ENCODE measurements at regions not wholly inside any gene's neighbourhood (a gene's known extent, or its start where the extent isn't known, plus 50 kb on each side); places are given as distances from the start of the nearest gene placed in this dataset.

DNA sequence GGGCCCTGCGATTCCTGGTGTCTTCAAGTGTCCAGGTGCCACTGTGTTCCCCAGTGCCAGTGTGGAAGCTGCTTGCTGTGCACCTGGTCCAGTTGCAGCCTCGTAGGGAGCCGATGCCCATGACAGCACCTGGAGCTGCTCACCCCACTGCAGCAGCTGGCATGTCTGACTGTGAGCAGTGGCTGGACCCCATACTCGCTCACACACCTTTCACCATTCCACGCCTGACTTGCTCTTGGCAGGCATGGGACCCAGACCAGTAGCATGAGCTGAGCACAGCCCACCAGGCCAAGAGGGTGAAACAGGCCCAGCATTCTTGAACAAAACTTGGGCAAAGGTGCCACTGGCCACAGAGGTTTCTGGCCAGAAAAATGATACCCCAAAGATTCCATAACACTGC is 124.5 kb upstream of the THY1 start:
- DNase-seq (ENCODE audit: low spot score) (no peak), ATAC-seq (ENCODE audit: low read depth) (no peak)
- Histone ChIP-seq H3K27me3 (ENCODE audit: insufficient read depth, poor library complexity, severe bottlenecking) (no peaks in the 10 kb centered on the region), H3K4me3 (ENCODE audit: severe bottlenecking) (no peak overlapping the region), H3K27ac (ENCODE audit: poor library complexity, severe bottlenecking) (no peak overlapping the region), H3K9me3 (ENCODE audit: severe bottlenecking) (peaks cover 3% of the 10 kb centered on the region), H3K36me3 (ENCODE audit: low read depth) (no peaks in the 10 kb centered on the region), H3K4me1 (ENCODE audit: insufficient read depth, poor library complexity, severe bottlenecking) (no peaks in the 10 kb centered on the region)
- TF ChIP-seq, protein P1, sequence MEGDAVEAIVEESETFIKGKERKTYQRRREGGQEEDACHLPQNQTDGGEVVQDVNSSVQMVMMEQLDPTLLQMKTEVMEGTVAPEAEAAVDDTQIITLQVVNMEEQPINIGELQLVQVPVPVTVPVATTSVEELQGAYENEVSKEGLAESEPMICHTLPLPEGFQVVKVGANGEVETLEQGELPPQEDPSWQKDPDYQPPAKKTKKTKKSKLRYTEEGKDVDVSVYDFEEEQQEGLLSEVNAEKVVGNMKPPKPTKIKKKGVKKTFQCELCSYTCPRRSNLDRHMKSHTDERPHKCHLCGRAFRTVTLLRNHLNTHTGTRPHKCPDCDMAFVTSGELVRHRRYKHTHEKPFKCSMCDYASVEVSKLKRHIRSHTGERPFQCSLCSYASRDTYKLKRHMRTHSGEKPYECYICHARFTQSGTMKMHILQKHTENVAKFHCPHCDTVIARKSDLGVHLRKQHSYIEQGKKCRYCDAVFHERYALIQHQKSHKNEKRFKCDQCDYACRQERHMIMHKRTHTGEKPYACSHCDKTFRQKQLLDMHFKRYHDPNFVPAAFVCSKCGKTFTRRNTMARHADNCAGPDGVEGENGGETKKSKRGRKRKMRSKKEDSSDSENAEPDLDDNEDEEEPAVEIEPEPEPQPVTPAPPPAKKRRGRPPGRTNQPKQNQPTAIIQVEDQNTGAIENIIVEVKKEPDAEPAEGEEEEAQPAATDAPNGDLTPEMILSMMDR (IDR thresholded peaks at IDR 0.05; ENCODE audit: poor library complexity, severe bottlenecking): no peak

DNA sequence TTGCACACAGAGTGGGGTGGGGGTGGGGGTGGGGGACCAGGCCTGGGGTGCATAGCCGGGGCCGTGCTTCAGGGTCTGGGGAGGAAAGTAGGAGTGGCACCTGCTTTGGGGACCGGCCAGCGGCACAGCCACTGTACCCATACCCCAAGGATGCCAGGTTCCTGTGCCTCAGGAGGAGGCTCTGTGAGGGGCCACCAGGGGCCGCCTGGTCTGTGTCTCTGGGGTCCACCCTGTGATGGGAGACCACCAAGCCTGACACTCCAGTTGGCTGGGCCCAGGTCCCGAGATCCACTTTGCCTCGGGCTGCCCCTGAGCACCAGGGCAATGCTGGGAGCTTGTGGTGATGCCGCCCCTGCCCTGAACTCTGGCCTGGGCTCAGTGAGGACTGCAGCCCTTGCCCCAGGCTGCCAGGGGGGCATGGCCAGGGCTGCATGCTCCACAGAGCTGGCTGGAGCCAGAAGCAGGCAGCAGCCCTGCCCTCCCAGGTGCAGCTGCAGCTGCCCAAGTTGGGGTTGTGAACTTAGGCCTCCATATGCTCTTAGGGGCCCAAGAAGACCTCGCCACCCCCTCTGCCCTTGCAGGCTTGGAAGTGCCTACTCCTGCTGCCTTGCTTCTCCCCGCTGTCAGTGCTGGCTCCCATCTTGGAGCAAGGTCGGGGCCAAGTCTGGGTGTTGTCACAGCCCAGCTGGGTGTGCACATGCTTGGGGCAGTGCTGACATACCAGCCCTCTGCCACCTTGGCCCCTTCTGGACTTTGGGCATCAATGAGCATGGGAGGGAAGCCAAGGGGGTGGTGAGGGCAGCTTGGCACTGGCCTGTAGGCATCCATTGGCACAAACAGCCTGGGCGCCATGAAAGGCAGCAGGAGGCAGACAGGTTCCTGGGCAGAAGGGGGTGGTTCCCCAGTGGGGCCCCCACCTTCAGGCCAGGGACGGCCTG is 123.3 kb upstream of the THY1 start:
- H3K4me3 ChIP-seq (ENCODE audit: severe bottlenecking): no peak overlapping the region
- H3K9me3 ChIP-seq (ENCODE audit: severe bottlenecking): peaks cover 3% of the 10 kb centered on the region
- DNase-seq (ENCODE audit: low spot score): no peak
- no peaks in the 10 kb centered on the region for H3K36me3 ChIP-seq (ENCODE audit: low read depth)
- no peaks in the 10 kb centered on the region for H3K27me3 ChIP-seq (ENCODE audit: insufficient read depth, poor library complexity, severe bottlenecking)
- no peak overlapping the region for H3K27ac ChIP-seq (ENCODE audit: poor library complexity, severe bottlenecking)
- H3K4me1 ChIP-seq (ENCODE audit: insufficient read depth, poor library complexity, severe bottlenecking): no peaks in the 10 kb centered on the region
- no peak for ATAC-seq (ENCODE audit: low read depth)
- TF ChIP-seq, protein P1 (IDR thresholded peaks at IDR 0.05; ENCODE audit: poor library complexity, severe bottlenecking): no peak

DNA sequence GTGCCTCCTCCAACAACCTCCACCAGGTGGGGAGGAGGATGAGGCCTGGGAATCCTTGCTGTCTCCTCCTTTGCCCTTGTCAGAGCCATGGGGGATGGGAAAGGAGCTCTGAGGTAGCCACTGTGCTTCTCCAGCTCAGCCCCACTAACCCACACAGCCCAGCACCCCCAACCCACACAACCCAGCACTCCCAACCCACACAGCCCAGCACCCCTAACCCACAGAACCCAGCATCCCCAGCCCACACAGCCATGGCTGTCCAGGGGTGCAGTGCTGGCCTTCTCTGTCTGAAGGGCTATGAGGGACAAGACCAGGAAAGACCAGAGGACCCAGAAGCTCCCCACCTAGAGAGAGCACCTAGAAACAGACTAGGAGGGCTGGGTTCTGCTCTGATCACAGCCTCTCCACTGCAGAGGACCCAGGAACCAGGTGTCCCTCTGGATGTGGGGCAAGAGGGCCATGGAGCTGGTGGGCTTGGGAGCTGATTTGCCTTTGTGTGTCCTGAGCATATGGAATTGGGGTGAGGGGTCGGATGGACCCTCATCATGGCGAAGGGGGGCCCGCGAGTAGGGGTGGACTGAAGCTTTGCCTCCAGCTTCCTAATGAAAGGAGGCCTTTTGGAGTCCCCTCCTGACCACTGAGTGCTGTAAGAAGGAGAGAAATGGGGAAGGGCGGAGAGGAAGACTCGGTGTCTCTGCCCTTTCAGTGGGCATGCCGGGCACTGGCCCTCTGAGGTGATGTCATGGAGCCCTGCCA is 117.6 kb upstream of the THY1 start:
- no peak for DNase-seq (ENCODE audit: low spot score)
- no peaks in the 10 kb centered on the region for H3K4me1 ChIP-seq (ENCODE audit: insufficient read depth, poor library complexity, severe bottlenecking)
- no peaks in the 10 kb centered on the region for H3K27me3 ChIP-seq (ENCODE audit: insufficient read depth, poor library complexity, severe bottlenecking)
- no peak overlapping the region for H3K4me3 ChIP-seq (ENCODE audit: severe bottlenecking)
- H3K36me3 ChIP-seq (ENCODE audit: low read depth): no peaks in the 10 kb centered on the region
- ATAC-seq (ENCODE audit: low read depth): no peak
- TF ChIP-seq, protein P1 (IDR thresholded peaks at IDR 0.05; ENCODE audit: poor library complexity, severe bottlenecking): no peak
- no peak overlapping the region for H3K27ac ChIP-seq (ENCODE audit: poor library complexity, severe bottlenecking)
- no peaks in the 10 kb centered on the region for H3K9me3 ChIP-seq (ENCODE audit: severe bottlenecking)

DNA sequence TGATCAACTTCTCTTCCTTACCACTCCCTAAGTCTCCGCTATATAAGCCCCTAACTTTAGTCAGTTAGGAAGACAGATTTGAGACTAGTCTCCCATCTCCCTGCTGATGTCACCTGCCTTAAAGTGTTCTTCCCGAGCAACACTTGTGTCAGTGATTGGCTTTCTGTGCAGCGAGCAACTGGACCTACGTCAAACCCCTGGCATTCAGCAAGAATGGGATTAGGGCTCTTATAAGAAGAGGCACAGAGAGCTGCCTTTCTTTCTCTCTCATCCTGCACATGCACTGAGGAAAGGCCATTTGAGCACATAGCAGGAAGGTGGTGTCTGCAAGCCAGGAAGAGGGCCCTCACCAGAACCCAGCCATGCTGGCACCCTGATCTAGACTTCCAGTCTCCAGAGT is 116.6 kb upstream of the THY1 start:
- no peaks in the 10 kb centered on the region for H3K36me3 ChIP-seq (ENCODE audit: low read depth)
- H3K4me3 ChIP-seq (ENCODE audit: severe bottlenecking): no peak overlapping the region
- TF ChIP-seq, protein P1 (IDR thresholded peaks at IDR 0.05; ENCODE audit: poor library complexity, severe bottlenecking): no peak
- H3K9me3 ChIP-seq (ENCODE audit: severe bottlenecking): no peaks in the 10 kb centered on the region
- no peak overlapping the region for H3K27ac ChIP-seq (ENCODE audit: poor library complexity, severe bottlenecking)
- DNase-seq (ENCODE audit: low spot score) (no peak), ATAC-seq (ENCODE audit: low read depth) (no peak)
- no peaks in the 10 kb centered on the region for H3K27me3 ChIP-seq (ENCODE audit: insufficient read depth, poor library complexity, severe bottlenecking)
- no peaks in the 10 kb centered on the region for H3K4me1 ChIP-seq (ENCODE audit: insufficient read depth, poor library complexity, severe bottlenecking)
